Spinal cord (tissue), 9 donors: ENCODE measurements at regions not wholly inside any gene's neighbourhood (a gene's known extent, or its start where the extent isn't known, plus 50 kb on each side); places are given as distances from the start of the nearest gene placed in this dataset.
"Not testable (repeated sequence)": the region's sequence is repeated elsewhere in the genome, so short reads cannot be mapped to it uniquely, and the experiment has no call there.

ENCODE experiments used
- DNase-seq, 6 donors: peaks; one replicate each; pipeline versions ENCODE4 v3.0.0 to v3.0.0-alpha.2; 2013 to 2015; ENCODE audit warnings: low spot score in 6 of 6, low read depth in 4 of 6
- H3K27ac ChIP-seq: one replicate; pipeline ENCODE4 v1.5.1; 2013; ENCODE audit warnings: low read depth, low read length, control low read depth
- H3K27me3 ChIP-seq: one replicate; pipeline ENCODE4 v1.6.1; 2013; ENCODE audit warnings: low read length; ENCODE audit not compliant: control insufficient read depth, insufficient read depth
- H3K36me3 ChIP-seq: one replicate; pipeline ENCODE4 v1.6.1; 2013; ENCODE audit warnings: low read length; ENCODE audit not compliant: control insufficient read depth, insufficient read depth
- H3K4me1 ChIP-seq: one replicate; pipeline ENCODE4 v1.6.1; 2013; ENCODE audit warnings: low read length; ENCODE audit not compliant: control insufficient read depth, insufficient read depth
- H3K4me3 ChIP-seq: one replicate; pipeline ENCODE4 v1.5.1; 2013; ENCODE audit warnings: low read depth, low read length, control low read depth
- H3K9me3 ChIP-seq: one replicate; pipeline ENCODE4 v1.6.1; 2013; ENCODE audit warnings: low read length; ENCODE audit not compliant: control insufficient read depth, insufficient read depth
- WGBS: methylation state at CpG from one replicate; pipeline ENCODE4 v1.1.5; 2013; ENCODE audit warnings: missing lambda C conversion rate; ENCODE audit not compliant: insufficient coverage; 5-methylcytosine and 5-hydroxymethylcytosine counted together
- donor health status: healthy.

DNA sequence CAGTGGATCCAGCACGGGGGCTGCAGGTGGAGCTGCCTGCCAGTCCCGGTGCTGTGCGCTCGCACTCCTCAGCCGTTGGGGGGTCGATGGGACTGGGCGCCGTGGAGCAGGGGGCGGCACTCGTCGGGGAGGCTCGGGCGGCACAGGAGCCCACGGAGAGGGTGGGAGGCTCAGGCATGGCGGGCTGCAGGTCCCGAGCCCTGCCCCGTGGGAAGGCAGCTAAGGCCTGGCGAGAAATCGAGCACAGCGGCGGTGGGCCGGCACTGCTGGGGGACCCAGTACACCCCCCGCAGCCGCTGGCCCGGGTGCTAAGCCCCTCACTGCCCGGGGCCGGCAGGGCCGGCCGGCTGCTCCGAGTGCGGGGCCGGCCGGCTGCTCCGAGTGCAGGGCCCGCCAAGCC, 52.3 kb upstream of the MARK1 start:
- H3K9me3 ChIP-seq, H3K27ac ChIP-seq, H3K4me3 ChIP-seq, H3K4me1 ChIP-seq, H3K27me3 ChIP-seq, DNase-seq, H3K36me3 ChIP-seq: not testable (repeated sequence)
- 98% methylated on average over 20 of the region's 35 CpGs for WGBS

DNA sequence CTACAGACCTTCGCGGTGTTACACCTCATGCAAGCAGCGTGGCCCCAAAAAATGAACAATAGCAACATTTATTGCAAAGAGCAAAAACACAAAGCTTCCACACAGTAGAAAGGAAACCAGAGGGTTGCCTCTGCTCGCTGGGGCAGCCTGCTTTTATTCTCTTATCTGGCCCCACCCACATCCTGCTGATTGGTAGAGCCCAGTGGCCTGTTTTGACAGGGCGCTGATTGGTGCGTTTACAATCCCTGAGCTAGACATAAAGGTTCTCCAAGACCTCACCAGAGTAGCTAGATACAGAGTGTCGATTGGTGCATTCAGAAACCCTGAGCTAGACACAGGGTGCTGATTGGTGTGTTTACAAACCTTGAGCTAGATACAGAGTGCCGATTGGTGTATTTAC, 52.8 kb upstream of the MARK1 start:
- H3K27ac ChIP-seq, H3K9me3 ChIP-seq, H3K4me1 ChIP-seq, H3K27me3 ChIP-seq, DNase-seq, H3K4me3 ChIP-seq, H3K36me3 ChIP-seq: not testable (repeated sequence)
- WGBS, result 91% methylated on average over 5 of the region's 8 CpGs

DNA sequence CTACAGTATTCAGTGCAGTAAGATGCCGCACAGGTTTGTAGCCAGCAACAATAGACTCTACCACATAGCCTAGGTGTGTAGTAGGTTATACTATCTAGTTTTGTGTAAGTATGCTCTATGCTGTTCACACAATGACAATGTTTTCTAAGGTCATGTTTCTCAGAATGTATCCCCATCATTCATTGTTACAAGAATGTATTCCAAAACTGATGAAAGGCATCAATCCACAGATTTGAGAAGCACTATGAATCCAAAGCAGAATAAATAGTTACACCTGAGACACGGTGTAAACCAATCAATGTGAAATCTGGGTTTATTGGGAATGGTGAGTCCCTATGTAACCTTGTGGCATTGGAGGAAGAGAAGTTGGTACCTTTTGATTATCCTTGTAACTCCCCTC, 54.5 kb upstream of the MARK1 start:
- no peaks in the 10 kb centered on the region for H3K4me1 ChIP-seq
- DNase-seq, result no peak
- H3K9me3 ChIP-seq, result peaks cover 6% of the 10 kb centered on the region
- H3K27ac ChIP-seq, result no peak overlapping the region
- no peaks in the 10 kb centered on the region for H3K27me3 ChIP-seq
- no peaks in the 10 kb centered on the region for H3K36me3 ChIP-seq
- no peak overlapping the region for H3K4me3 ChIP-seq
- WGBS, result no CpG with 5 or more reads among the region's 2 CpGs

DNA sequence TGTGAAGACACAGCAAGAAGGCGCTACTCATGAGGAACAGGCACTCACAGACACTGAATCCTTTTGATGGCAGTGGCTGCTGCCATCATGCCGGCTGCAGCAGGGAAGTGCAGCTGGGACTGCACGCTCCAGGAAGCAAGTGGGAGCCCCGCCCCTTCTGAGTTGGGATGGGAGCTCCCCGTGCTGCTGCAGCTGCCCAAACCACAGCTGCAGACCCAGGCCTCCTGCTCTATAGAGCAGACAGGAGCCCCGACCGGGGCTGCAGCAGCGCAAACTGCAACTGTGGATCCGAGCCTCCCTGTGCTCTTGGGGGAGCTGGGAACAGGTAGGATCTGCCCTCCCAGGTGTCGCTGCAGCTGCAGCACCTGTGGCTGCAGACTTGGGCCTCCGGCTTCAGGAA, 65.2 kb upstream of the MARK1 start:
- peaks cover 4% of the 10 kb centered on the region for H3K4me1 ChIP-seq
- WGBS, result 71% methylated on average over 11 of the region's 11 CpGs
- H3K4me3 ChIP-seq, result no peak overlapping the region
- no peaks in the 10 kb centered on the region for H3K27me3 ChIP-seq
- peak in 2 of 6 donors; percentile 14 to 16 for DNase-seq
- no peaks in the 10 kb centered on the region for H3K36me3 ChIP-seq
- no peak overlapping the region for H3K27ac ChIP-seq
- no peaks in the 10 kb centered on the region for H3K9me3 ChIP-seq

DNA sequence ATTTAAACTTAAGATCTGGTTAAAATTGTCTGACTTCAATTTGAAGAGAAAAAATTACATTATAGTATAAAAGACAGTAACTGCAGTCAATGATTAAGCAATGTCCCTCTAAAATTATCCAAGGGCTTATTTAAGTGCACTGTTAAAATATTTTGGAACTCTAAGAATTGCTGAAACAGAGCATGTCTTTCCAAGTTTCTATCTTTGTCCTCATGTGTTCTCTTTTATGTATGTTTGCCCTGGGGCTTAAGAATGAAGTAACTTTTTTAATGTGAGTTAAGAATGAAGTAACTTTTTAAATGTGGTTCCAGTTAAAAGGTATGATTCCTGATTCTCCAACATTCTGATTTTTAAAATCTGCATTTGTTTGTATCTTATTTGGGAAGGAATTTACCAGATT, 69.0 kb upstream of the MARK1 start:
- no peaks in the 10 kb centered on the region for H3K27me3 ChIP-seq
- DNase-seq, result no peak
- no peak overlapping the region for H3K27ac ChIP-seq

DNA sequence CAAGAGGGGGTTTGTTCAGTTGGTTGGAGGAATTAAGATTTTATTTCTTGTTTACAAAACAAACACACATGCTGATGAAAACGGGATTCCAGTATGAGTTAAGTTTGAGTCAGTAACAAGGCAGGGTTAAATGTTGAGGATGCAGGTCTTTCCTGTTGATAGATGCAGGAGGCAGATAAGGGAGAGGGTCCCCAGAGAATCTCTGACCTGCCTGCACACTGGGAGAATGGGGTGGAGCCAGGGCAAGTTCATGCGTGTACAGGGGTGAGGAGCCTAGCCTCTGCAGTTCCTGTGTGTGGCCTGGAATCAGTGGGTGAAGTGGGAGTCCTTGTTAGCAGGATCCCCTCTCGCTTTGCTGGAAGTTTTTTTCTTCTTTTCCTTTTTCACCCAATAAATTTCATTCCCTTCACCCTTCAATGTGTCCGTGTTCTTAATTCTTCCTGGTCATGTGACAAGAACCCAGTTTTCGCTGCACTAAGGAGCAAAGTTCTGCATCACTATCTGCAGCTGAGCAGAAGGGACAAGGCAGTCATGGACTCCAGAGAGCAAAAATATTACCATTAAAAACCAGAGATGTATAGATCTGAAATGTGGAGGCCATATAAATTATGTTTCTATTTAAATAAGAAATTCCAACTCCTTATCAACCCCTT, 69.9 kb upstream of the MARK1 start:
- H3K27ac ChIP-seq, result no peak overlapping the region
- H3K27me3 ChIP-seq, result no peaks in the 10 kb centered on the region
- H3K4me1 ChIP-seq, result peaks cover 3% of the 10 kb centered on the region
- no peaks in the 10 kb centered on the region for H3K9me3 ChIP-seq
- H3K4me3 ChIP-seq, result no peak overlapping the region
- DNase-seq, result no peak
- WGBS, result 81% methylated on average over 3 of the region's 5 CpGs
- H3K36me3 ChIP-seq, result no peaks in the 10 kb centered on the region

More for the DNA sequence above, 69.0 kb upstream of the MARK1 start:
- Histone ChIP-seq H3K4me3 (no peak overlapping the region), H3K36me3 (no peaks in the 10 kb centered on the region), H3K9me3 (no peaks in the 10 kb centered on the region), H3K4me1 (peaks cover 4% of the 10 kb centered on the region)

DNA sequence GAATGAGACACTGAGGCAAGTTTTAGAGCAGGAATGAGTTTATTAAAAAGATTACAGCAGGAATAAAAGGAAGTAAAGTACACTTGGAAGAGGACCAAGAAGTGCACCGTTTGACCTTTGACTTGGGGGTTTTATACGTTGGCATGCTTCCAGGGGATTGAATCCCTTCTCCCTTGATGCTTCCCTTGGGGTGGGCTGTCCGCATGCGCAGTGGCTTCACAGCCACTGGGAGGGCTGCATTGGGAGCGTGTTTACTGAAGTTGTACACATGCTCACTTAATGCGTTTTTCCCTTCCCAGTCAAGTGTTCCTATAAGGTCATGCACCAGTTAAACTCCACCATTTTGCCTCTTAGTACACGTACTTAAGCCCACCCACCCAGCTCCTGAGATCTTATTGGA, 72.4 kb upstream of the MARK1 start:
- no peak for DNase-seq
- no peaks in the 10 kb centered on the region for H3K4me1 ChIP-seq
- no peak overlapping the region for H3K4me3 ChIP-seq
- H3K27ac ChIP-seq, result no peak overlapping the region
- H3K9me3 ChIP-seq, result no peaks in the 10 kb centered on the region
- H3K36me3 ChIP-seq, result no peaks in the 10 kb centered on the region
- 92% methylated on average over 6 of the region's 7 CpGs for WGBS
- no peaks in the 10 kb centered on the region for H3K27me3 ChIP-seq

DNA sequence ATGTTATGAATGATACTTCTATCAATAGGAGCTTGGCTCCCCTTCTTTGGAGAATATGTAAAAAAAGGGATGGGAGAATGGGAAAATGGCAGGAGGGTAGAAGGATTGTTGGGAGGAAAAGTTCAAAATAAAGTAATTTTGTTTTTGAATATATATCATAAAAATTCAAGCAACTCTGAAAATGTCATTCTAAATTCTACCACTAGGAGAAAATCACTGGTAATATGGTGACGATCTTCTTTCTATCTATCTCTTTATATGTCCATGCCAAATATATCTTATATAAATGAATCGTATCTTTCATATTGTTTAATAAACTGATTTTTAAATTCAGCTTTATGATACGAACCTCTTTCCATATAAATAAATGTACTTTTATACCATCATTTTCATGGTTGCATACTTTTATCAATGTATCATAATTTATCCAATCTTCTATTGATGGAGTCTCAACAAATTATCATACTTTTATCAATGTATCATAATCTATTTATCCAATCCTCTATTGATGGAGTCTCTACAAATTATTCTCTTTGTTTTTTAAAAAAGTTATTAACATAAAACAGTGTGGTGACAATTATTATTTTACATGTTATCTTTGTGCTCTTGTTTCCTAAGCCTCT, 73.7 kb upstream of the MARK1 start:
- Histone ChIP-seq H3K9me3 (no peaks in the 10 kb centered on the region), H3K36me3 (no peaks in the 10 kb centered on the region), H3K27ac (no peak overlapping the region), H3K4me1 (no peaks in the 10 kb centered on the region), H3K27me3 (no peaks in the 10 kb centered on the region), H3K4me3 (no peak overlapping the region)
- DNase-seq, result no peak
- no CpG with 5 or more reads among the region's 3 CpGs for WGBS

GRCh38 chr1:220453371-220453770, 74.6 kb upstream of the MARK1 start:
- Histone ChIP-seq H3K4me3 (no peak overlapping the region), H3K27me3 (no peaks in the 10 kb centered on the region), H3K4me1 (no peaks in the 10 kb centered on the region), H3K36me3 (no peaks in the 10 kb centered on the region), H3K9me3 (no peaks in the 10 kb centered on the region), H3K27ac (no peak overlapping the region)
- no CpG with 5 or more reads among the region's 2 CpGs for WGBS
- no peak for DNase-seq

- DNase-seq, result peak in 2 of 6 donors; percentile 11 to 59
- Histone ChIP-seq H3K4me3 (no peak overlapping the region), H3K9me3 (no peaks in the 10 kb centered on the region), H3K27me3 (no peaks in the 10 kb centered on the region), H3K4me1 (no peaks in the 10 kb centered on the region), H3K27ac (peak overlapping the region; percentile 25), H3K36me3 (no peaks in the 10 kb centered on the region)
- 61% methylated on average over 2 of the region's 4 CpGs for WGBS
Observed at GRCh38 chr1:220451532-220451931, 76.4 kb upstream of the MARK1 start.
